T-cell (primary cell): ENCODE measurements at regions not wholly inside any gene's neighbourhood (a gene's known extent, or its start where the extent isn't known, plus 50 kb on each side); places are given as distances from the start of the nearest gene placed in this dataset.

Experiments
- ATAC-seq, 4 experiments: fragments of 200-7000 bp in 3 of 4; fragments of 150-1000 bp in 1 of 4; cut with Tn5 transposase; replicated peaks in 1 of 4; 1 replicate in 3 of 4; 2 replicates in 1 of 4; pipeline ENCODE4 v1.10.0; 2021; ENCODE audit warnings: moderate library complexity in 3 of 4, mild to moderate bottlenecking in 2 of 4, moderate number of reproducible peaks in 1 of 4
- CTCF ChIA-PET, 2 donors: fragments of 300-600 bp; sonication (Branson Sonifier 250); formaldehyde crosslinking; loops; one replicate each; lab custom pipeline; 2022; ENCODE audit warnings: antibody characterized with exemption in 2 of 2; lab: Charles Lee
- POLR2A ChIA-PET, 2 donors: fragments of 300-600 bp; sonication (Branson Sonifier 250); formaldehyde crosslinking; loops; one replicate each; lab custom pipeline; 2022; ENCODE audit warnings: antibody characterized with exemption in 2 of 2; lab: Charles Lee
- DNase-seq, 35 experiments: peaks; one replicate each; pipeline versions ENCODE4 v3.0.0 to v3.0.0-alpha.2; 2013 to 2023
- H3K27ac ChIP-seq: one replicate; pipeline ENCODE4 v1.5.1; 2013; ENCODE audit warnings: low read length
- H3K27me3 ChIP-seq, 2 experiments: replicated peaks in 1 of 2; 1 replicate in 1 of 2; 2 replicates in 1 of 2; pipeline versions ENCODE4 v1.6.1 to v1.7.0; 2013; ENCODE audit warnings: low read length in 1 of 2, mixed read lengths in 1 of 2; ENCODE audit not compliant: control insufficient read depth in 2 of 2, insufficient read depth in 2 of 2; ENCODE audit errors: extremely low read depth in 1 of 2
- H3K36me3 ChIP-seq, 2 donors: 1 replicate in 1 of 2; 2 replicates in 1 of 2; pipeline versions ENCODE4 v1.6.1 to v1.7.0; 2013; ENCODE audit warnings: low read length in 1 of 2; ENCODE audit not compliant: control insufficient read depth in 2 of 2, insufficient read depth in 1 of 2; ENCODE audit errors: extremely low read depth in 1 of 2
- H3K4me1 ChIP-seq, 2 experiments: 1 replicate in 1 of 2; 2 replicates in 1 of 2; pipeline versions ENCODE4 v1.6.1 to v1.7.0; 2013; ENCODE audit warnings: low read length in 2 of 2, mixed read lengths in 1 of 2; ENCODE audit not compliant: insufficient read depth in 2 of 2, control insufficient read depth in 1 of 2; ENCODE audit errors: extremely low read depth in 1 of 2
- H3K4me3 ChIP-seq, 2 donors: 1 replicate in 1 of 2; 2 replicates in 1 of 2; pipeline versions ENCODE4 v1.5.1 to v1.7.0; 2013; ENCODE audit warnings: mild to moderate bottlenecking in 2 of 2, low read length in 1 of 2, moderate library complexity in 1 of 2; ENCODE audit not compliant: control insufficient read depth in 1 of 2; ENCODE audit errors: extremely low read depth in 1 of 2
- H3K9me3 ChIP-seq: 2 replicates; pipeline ENCODE4 v1.7.0; 2013
- H3K27ac Mint-ChIP-seq, 2 donors: one replicate each; pipeline ENCODE4 v1.8.0; 2020 to 2021; ENCODE audit warnings: mild to moderate bottlenecking in 2 of 2, mixed read lengths in 2 of 2
- H3K27me3 Mint-ChIP-seq, 2 donors: one replicate each; pipeline ENCODE4 v1.8.0; 2021 to 2022; ENCODE audit warnings: mixed read lengths in 2 of 2
- H3K36me3 Mint-ChIP-seq: one replicate; pipeline ENCODE4 v1.8.0; 2021; ENCODE audit warnings: mixed read lengths
- H3K4me1 Mint-ChIP-seq, 3 donors: one replicate each; pipeline ENCODE4 v1.8.0; 2020 to 2022; ENCODE audit warnings: mixed read lengths in 3 of 3, mild to moderate bottlenecking in 1 of 3
- H3K4me3 Mint-ChIP-seq, 3 donors: one replicate each; pipeline ENCODE4 v1.8.0; 2020 to 2022; ENCODE audit warnings: mild to moderate bottlenecking in 3 of 3, mixed read lengths in 3 of 3, moderate library complexity in 3 of 3
- H3K9me3 Mint-ChIP-seq, 3 donors: one replicate each; pipeline ENCODE4 v1.8.0; 2020 to 2022; ENCODE audit warnings: mixed read lengths in 3 of 3
- WGBS: methylation state at CpG from one replicate; pipeline ENCODE4 v1.1.5; 2013; ENCODE audit warnings: missing lambda C conversion rate; ENCODE audit not compliant: insufficient coverage; 5-methylcytosine and 5-hydroxymethylcytosine counted together

DNA sequence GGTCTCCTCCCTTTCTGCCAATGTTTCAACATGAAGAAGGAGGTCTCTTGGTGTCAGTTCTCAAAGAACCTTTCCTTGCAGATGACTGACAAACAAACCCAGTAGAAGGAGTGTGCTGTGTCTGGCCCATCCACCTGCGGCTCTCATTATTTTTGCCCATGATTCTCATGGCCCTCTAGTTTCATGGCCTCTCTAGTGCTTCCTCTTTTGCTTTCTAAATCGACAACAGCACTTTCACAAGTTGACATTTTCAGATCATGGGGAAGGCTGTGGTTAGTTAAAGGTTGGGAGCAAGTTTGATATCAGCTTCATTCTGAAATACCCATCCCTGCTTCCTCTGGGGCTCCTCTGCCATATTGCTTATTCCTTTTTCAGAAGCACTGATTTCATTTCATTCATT, 805.2 kb downstream of the SLC4A3 start:
- Mint-ChIP-seq H3K4me3 (no peak overlapping the region), H3K4me1 (no peaks in the 10 kb centered on the region), H3K36me3 (no peaks in the 10 kb centered on the region), H3K9me3 (no peaks in the 10 kb centered on the region), H3K27me3 (no peaks in the 10 kb centered on the region), H3K27ac (no peak overlapping the region)
- Histone ChIP-seq H3K27ac (no peak overlapping the region), H3K27me3 (no peaks in the 10 kb centered on the region), H3K9me3 (no peaks in the 10 kb centered on the region), H3K4me1 (no peaks in the 10 kb centered on the region), H3K4me3 (no peak overlapping the region), H3K36me3 (no peaks in the 10 kb centered on the region)
- WGBS: no CpG with 5 or more reads among the region's 2 CpGs
- ChIA-PET POLR2A (interaction anchor here in 1 of 2 donors (0.6 kb wide), 1 partner anchor 8 kb away, joined by 3 read pairs; no protein-coding TSS in a partner anchor), CTCF (no interaction called here)
- DNase-seq (no peak), ATAC-seq (no peak)

GRCh38 chr2:220433131-220433530, 805.7 kb downstream of the SLC4A3 start:
- H3K27ac Mint-ChIP-seq: no peak overlapping the region
- ChIA-PET POLR2A (interaction anchor here in 1 of 2 donors (0.6 kb wide), 1 partner anchor 8 kb away, joined by 3 read pairs; no protein-coding TSS in a partner anchor), CTCF (no interaction called here)
- H3K27ac ChIP-seq: no peak overlapping the region
- H3K27me3 Mint-ChIP-seq: no peaks in the 10 kb centered on the region
- H3K9me3 Mint-ChIP-seq: no peaks in the 10 kb centered on the region
- no peaks in the 10 kb centered on the region for H3K27me3 ChIP-seq
- no peaks in the 10 kb centered on the region for H3K4me1 ChIP-seq
- no CpG with 5 or more reads among the region's 3 CpGs for WGBS
- H3K9me3 ChIP-seq: no peaks in the 10 kb centered on the region
- no peaks in the 10 kb centered on the region for H3K36me3 ChIP-seq
- H3K4me3 ChIP-seq: no peak overlapping the region
- H3K36me3 Mint-ChIP-seq: no peaks in the 10 kb centered on the region
- no peak overlapping the region for H3K4me3 Mint-ChIP-seq
- DNase-seq (no peak), ATAC-seq (no peak)
- H3K4me1 Mint-ChIP-seq: no peaks in the 10 kb centered on the region

DNA sequence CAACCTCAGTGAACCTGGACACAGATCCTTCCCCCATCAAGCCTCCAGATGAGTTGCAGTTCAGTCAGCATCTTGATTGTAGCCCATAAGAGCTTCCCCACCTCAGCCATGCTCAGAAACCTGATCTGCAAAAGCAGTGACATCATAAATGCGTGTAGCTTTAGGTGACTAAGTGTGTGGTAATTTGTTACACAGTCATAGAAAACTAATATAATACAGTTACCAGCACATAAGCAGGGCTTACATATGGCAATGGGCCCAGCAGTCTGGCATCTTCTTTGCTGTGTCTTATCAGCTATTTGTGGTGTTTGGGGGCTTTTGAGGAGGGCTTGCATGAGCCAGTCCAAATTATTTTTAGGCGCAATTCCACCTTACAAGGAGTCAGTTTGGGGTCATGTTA, 807.0 kb downstream of the SLC4A3 start:
- no peak for ATAC-seq
- Histone ChIP-seq H3K27me3 (no peaks in the 10 kb centered on the region), H3K27ac (no peak overlapping the region), H3K4me3 (no peak overlapping the region), H3K9me3 (no peaks in the 10 kb centered on the region), H3K36me3 (no peaks in the 10 kb centered on the region), H3K4me1 (no peaks in the 10 kb centered on the region)
- H3K4me3 Mint-ChIP-seq: no peak overlapping the region
- ChIA-PET CTCF (no interaction called here), POLR2A (no interaction called here)
- WGBS: no CpG with 5 or more reads among the region's 2 CpGs
- no peak for DNase-seq
- H3K27ac Mint-ChIP-seq: no peak overlapping the region
- H3K9me3 Mint-ChIP-seq: peaks cover 0 to 5% (median 4%) of the 10 kb centered on the region in 3 donors
- no peaks in the 10 kb centered on the region for H3K27me3 Mint-ChIP-seq
- no peaks in the 10 kb centered on the region for H3K4me1 Mint-ChIP-seq
- no peaks in the 10 kb centered on the region for H3K36me3 Mint-ChIP-seq

DNA sequence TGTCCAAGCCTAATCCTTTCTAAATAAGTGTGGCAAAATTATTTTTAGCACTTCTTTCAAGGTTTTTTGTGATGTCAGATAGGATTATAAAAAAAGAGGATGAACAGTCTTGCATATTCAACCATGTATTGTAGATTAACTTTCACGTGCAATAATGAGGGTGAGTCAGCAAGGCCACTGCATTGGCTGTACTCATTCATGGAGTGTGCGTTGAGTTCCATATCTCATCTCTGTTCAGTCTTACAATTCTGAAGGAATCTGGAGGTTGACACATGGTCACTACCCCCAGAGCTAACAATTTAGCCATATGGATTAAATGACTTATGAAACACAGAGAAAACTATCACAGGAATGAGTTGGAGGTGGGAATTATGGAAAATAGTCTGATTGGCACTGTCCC, 810.5 kb downstream of the SLC4A3 start:
- H3K27me3 ChIP-seq: no peaks in the 10 kb centered on the region
- H3K27ac ChIP-seq: no peak overlapping the region
- no peak for ATAC-seq
- Mint-ChIP-seq H3K36me3 (no peaks in the 10 kb centered on the region), H3K4me1 (no peaks in the 10 kb centered on the region), H3K4me3 (no peak overlapping the region), H3K27me3 (no peaks in the 10 kb centered on the region), H3K27ac (no peak overlapping the region), H3K9me3 (peaks cover 4 to 5% (median 5%) of the 10 kb centered on the region in 3 donors)
- H3K4me3 ChIP-seq: no peak overlapping the region
- ChIA-PET POLR2A (interaction anchor here in 1 of 2 donors (0.7 kb wide), 1 partner anchor 461 kb away, joined by 3 read pairs; no protein-coding TSS in a partner anchor), CTCF (no interaction called here)
- no peaks in the 10 kb centered on the region for H3K9me3 ChIP-seq
- DNase-seq: no peak
- H3K4me1 ChIP-seq: no peaks in the 10 kb centered on the region
- no peaks in the 10 kb centered on the region for H3K36me3 ChIP-seq
- no CpG with 5 or more reads among the region's 2 CpGs for WGBS

DNA sequence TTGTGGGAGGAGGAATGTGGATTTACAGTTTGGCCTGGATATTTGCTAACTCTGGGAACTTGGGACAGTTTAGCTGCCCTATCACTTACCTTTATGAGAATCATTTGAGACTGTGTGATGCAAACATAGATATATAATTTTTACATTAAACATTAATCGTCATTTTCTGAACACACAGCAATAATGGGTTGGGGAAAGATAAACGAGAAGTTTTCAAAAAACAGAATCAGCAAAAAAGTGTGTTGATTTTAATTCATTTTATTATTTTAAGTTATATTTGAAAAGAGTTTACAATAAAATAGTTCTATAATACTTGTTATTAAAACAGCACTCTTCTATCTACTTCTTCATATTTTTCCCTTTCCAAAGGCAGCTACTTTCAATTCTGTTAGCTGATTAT, 813.3 kb downstream of the SLC4A3 start:
- ATAC-seq (no peak), DNase-seq (no peak)
- Mint-ChIP-seq H3K36me3 (no peaks in the 10 kb centered on the region), H3K27ac (no peak overlapping the region), H3K4me3 (no peak overlapping the region), H3K27me3 (no peaks in the 10 kb centered on the region), H3K9me3 (peaks cover 4 to 10% (median 5%) of the 10 kb centered on the region in 3 donors), H3K4me1 (no peaks in the 10 kb centered on the region)
- no peaks in the 10 kb centered on the region for H3K4me1 ChIP-seq
- no peaks in the 10 kb centered on the region for H3K27me3 ChIP-seq
- no peak overlapping the region for H3K27ac ChIP-seq
- H3K4me3 ChIP-seq: no peak overlapping the region
- H3K36me3 ChIP-seq: no peaks in the 10 kb centered on the region
- no CpG with 5 or more reads among the region's 2 CpGs for WGBS
- ChIA-PET POLR2A (interaction anchor here in 1 of 2 donors (0.6 kb wide), 1 partner anchor 8 kb away, joined by 3 read pairs; no protein-coding TSS in a partner anchor), CTCF (no interaction called here)
- no peaks in the 10 kb centered on the region for H3K9me3 ChIP-seq

DNA sequence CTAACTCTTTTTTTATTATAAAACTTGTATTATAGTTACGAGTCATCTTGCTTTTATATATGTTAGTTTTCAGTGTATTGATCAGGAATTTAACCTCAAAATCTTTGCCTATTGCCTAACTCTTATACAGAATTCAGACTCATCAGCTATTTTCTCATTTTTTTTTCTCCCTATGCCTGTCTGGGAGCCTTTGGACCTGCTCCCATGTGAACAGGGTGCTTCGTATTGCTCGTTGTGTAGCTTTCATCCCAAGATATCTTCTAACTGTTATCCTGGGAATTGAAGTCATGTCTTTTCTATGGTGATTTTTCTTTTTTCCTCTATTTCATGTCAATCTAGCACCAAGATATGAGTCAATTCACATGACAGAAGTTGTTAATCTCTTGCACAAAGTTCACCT, 814.0 kb downstream of the SLC4A3 start:
- H3K4me1 Mint-ChIP-seq: no peaks in the 10 kb centered on the region
- Histone ChIP-seq H3K36me3 (no peaks in the 10 kb centered on the region), H3K4me3 (no peak overlapping the region), H3K4me1 (no peaks in the 10 kb centered on the region), H3K27ac (no peak overlapping the region), H3K27me3 (no peaks in the 10 kb centered on the region), H3K9me3 (no peaks in the 10 kb centered on the region)
- no peaks in the 10 kb centered on the region for H3K27me3 Mint-ChIP-seq
- WGBS: 100% methylated on average over 2 of the region's 3 CpGs
- ChIA-PET POLR2A (interaction anchor here in 1 of 2 donors (0.6 kb wide), 1 partner anchor 8 kb away, joined by 3 read pairs; no protein-coding TSS in a partner anchor), CTCF (no interaction called here)
- no peak overlapping the region for H3K27ac Mint-ChIP-seq
- H3K36me3 Mint-ChIP-seq: no peaks in the 10 kb centered on the region
- no peak for DNase-seq
- H3K9me3 Mint-ChIP-seq: peaks cover 4 to 10% (median 5%) of the 10 kb centered on the region in 3 donors
- H3K4me3 Mint-ChIP-seq: no peak overlapping the region
- ATAC-seq: no peak

GRCh38 chr2:220442012-220442411, 814.6 kb downstream of the SLC4A3 start:
- ATAC-seq (no peak), DNase-seq (no peak)
- Mint-ChIP-seq H3K4me1 (no peaks in the 10 kb centered on the region), H3K27me3 (no peaks in the 10 kb centered on the region), H3K9me3 (peaks cover 4 to 10% (median 5%) of the 10 kb centered on the region in 3 donors), H3K27ac (no peak overlapping the region), H3K36me3 (no peaks in the 10 kb centered on the region), H3K4me3 (no peak overlapping the region)
- ChIA-PET POLR2A (no interaction called here), CTCF (no interaction called here)
- Histone ChIP-seq H3K27me3 (no peaks in the 10 kb centered on the region), H3K4me3 (no peak overlapping the region), H3K9me3 (no peaks in the 10 kb centered on the region), H3K27ac (no peak overlapping the region), H3K4me1 (no peaks in the 10 kb centered on the region), H3K36me3 (no peaks in the 10 kb centered on the region)
- WGBS: 82% methylated on average over 3 of the region's 3 CpGs
